ENCODE measurements at regions not wholly inside any gene's neighbourhood (a gene's known extent, or its start where the extent isn't known, plus 50 kb on each side); places are given as distances from the start of the nearest gene placed in this dataset.
"Not testable (repeated sequence)": the region's sequence is repeated elsewhere in the genome, so short reads cannot be mapped to it uniquely, and the experiment has no call there.

- DNase-seq: no peak
These were observed 214.9 kb upstream of the MON1B start for GRCh38 chr16:76976101-76976500.

DNA sequence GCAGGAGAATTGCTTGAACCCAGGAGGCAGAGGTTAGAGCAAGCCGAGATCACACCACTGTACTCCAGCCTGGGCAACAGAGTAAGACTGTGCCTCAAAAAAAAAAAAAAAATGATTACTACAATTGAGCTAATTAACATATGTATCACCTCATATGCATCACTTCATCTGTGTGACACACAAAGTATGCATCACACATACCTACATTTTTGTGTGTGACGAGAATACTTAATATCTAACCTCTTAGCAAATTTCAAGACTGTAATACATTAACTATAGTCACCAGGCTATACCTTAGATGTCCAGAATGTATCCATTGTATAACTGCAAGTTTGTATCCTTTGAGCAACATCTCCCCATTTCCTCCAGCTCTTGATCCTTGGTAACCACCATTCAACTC, 214.2 kb upstream of the MON1B start:
- no peak for DNase-seq

GRCh38 chr16:76984196-76984595, 206.8 kb upstream of the MON1B start:
- DNase-seq: no peak

DNA sequence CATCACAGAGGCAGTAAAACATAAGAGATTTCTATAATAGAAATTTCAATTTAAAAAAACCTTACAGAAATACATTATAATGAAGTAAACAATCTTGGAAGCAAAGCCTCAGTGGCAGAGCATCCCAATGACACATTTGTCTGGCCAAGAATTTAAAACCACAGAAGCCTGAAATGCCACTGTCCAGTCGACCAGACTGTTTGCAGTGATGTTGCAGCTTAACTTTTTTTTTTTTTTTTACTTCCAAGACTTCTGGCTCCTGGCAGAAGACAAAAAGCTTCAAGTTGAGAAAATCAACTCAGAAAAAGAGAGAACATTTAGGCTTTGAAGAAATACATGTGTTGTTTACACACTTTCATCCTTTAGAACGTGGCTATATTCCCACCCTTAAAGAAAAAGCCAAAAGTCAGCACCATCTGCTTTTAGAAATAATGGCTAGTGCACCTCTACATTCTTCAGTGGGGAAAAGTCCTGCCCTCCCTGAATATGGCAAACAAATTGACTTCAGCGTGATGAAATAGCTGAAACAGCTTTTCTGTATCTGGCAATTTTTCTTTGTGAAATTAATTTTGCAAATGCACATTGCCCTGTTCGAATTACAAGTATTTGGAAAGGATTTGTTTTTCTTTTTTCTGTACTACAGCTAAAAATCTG, 205.5 kb upstream of the MON1B start:
- DNase-seq: peak in 2 of 3 donors; percentile 30 to 52

DNA sequence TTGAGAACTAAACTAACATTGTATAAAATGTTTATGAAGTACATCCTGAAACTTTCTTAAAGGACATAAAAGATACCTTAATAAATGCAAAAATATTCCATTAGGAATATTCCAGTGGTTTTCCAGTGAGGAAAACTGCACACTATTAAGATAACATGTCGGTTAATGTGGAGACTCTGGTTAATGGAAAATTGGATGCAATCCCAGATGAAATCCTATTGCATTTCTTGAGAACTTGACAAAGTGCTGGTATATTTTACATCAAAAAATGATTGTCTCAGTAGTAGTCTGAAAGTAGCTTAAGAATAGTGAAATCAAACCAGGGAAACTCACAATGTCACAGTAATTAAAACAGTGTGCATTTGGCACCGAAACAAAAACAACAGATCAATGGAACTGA, 202.5 kb upstream of the MON1B start:
- peak; percentile 3 to 37 (median 15) for DNase-seq

- DNase-seq: no peak
These were observed 188.3 kb upstream of the MON1B start for GRCh38 chr16:77002644-77003043.

DNA sequence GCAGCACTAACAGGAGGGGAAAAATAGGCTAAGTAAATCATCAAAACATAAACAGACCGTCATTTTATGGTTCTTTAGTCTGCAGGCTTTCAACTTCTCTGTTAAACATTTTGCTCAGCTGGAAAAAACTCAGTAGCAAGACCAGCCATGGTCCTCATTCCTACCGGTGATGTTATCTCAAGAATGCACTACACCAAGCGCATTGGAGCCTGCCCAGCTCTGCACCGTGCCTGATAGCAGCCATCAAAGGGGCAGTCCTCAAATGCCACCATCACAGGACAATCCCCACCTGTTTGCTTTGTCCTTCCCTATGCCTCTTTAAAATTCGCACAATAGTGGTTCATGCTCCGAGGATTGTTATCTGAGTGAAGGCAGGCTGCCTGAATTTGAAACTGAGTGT, 181.5 kb upstream of the MON1B start:
- DNase-seq: no peak

GRCh38 chr16:77014441-77014840, 176.5 kb upstream of the MON1B start:
- no peak for DNase-seq

- DNase-seq: no peak
These were observed 160.4 kb upstream of the MON1B start for GRCh38 chr16:77030600-77030999.

DNA sequence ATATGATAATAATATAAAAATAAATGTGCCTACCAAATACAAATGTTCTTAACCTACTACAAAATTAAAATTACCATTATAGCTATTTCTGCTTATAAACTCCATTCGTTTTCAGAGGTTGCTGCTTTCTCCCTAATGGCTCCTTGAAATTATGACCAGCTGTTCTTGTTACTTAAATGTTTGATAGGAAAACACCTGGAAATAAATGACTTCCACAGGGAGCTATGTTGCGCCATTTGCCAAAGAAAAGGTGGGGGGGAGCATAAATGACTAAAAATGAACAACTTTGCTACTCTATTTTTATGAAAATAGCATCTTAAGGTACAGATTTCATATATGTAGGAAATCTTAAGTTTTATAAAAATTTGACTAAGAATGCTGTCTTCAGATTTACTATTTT, 157.5 kb upstream of the MON1B start:
- DNase-seq: peak in 2 of 3 donors; percentile 23 to 28

GRCh38 chr16:77035361-77035760, 155.6 kb upstream of the MON1B start:
- DNase-seq: no peak

DNA sequence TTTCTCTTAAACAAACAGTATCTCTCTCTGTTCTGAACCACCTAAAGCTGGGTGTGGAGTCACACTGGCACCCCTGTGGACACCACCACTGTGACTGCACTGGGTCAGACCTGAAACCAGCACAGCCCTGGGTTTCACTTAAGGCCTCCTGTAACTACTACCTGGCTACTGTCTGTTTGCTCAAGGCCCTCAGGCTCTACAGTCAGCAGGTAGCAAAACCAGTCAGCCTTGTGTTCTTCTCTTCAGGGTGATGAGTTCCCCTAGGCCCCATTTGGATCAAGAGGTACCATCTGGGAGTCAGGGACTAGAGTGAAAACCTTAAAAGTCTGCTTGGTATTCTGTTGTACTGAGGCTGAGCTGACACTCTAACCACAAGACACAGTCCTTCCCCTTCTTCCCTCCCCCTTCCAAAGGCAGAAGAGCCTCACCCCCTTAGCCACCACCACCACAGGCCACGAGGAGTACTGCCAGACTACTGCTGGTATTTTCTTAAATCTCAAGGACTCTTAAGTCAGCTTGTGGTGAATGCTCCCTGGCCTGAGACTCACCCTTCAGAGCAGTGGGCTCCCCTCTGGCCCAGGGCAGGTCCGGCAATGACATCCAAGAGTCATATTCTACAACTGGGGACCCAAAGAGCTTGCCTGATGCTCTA, 153.2 kb upstream of the MON1B start:
- DNase-seq: no peak

- no peak for DNase-seq
These were observed 149.5 kb upstream of the MON1B start for GRCh38 chr16:77041468-77041867.

DNA sequence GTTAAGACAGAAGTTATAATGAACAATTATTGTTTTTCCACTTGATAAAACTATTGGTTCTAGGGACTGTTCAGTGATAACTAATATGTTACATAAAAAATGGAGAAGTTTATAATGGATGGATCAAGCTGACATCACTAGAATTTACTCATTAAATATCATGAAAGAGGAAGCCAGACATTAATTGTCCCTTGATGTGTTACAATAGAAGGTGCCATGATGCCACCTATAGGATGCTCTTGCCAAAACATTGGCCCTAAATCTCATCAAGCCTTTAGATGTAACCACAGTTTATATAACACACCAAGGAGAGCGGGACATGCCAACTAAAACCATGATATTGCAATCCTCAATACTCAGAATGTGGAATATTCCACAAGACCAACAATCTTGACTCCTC, 147.9 kb upstream of the MON1B start:
- no peak for DNase-seq

GRCh38 chr16:77046206-77046605, 144.8 kb upstream of the MON1B start:
- no peak for DNase-seq

DNA sequence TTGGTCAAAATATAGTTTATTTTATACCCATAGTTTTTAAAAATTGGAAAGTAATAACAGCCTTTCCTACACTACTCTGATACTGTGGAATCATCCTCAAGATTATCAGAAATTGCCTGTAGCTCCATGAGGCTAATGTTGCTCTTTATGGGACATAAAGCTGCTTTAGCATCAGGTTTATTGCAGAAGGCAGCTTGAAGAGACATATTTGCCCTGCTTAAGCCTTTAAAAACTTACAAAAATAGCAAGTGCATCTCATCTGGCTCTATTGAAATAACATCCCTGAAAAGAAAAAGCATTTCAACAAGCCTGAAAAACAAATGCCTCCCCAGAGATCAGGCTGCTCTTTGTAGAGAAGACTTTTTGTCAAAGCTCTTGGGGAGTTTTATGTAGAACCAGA, 142.9 kb upstream of the MON1B start:
- no peak for DNase-seq

DNA sequence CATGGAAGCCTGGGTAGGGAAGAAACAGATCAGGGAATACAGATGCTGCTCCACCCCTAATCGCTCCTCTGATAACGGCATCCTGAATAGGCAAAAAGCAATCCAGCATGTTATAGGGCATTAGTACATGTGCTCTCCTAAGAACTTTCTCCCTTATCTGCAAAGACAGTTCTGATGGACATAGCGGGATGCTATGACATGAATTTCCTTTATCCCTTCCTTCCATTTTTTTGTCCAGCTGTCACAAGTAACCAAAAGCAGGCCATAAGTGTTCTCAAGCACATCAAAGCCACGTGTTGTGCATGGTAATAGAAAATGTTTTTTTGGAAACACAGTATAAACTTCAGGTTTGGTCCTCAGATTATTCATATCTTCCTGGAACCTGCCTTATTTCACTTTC, 141.4 kb upstream of the MON1B start:
- no peak for DNase-seq

DNA sequence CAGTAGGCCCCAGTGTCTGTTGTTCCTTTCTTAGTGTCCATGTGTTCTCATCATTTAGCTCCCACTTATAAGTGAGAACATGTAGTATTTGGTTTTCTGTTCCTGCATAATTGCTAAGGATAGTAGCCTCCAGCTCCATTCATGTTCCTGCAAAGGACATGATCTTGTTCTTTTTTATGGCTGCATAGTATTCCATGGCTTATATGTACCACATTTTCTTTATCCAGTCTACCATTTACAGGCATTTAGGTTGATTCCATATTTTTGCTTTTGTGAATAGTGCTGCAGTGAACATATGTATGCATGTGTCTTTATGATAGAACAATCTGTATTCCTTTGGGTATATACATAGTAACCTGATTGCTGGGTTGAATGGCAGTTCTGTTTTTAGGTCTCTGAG, 134.4 kb upstream of the MON1B start:
- DNase-seq: not testable (repeated sequence)

- DNase-seq: no peak
These were observed 133.7 kb upstream of the MON1B start for GRCh38 chr16:77057161-77057774.

DNA sequence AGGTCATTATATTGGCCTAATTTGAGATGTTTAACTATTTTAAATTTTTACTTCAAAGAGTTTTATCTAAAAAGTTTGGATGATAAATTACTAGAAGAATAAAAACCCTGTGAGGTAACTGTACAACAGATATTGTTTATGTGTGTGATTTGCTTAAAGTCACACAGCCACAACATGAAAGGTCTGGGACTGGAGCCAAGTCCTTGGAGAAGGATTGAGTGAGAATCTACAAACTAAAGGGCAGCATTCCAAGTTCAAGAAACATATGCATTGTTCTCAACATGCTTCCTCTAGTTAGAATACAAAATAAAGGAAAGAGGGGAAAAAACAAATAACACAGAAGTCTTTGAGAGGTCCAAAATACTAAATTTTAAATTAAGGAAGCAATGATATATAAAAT, 131.5 kb upstream of the MON1B start:
- DNase-seq: peak; percentile 26 to 72 (median 46)

- DNase-seq: no peak
These were observed 130.4 kb upstream of the MON1B start for GRCh38 chr16:77060614-77061013.

- DNase-seq: peak in 2 of 3 donors; percentile 32 to 63
These were observed 127.9 kb upstream of the MON1B start for GRCh38 chr16:77062878-77063675.

- no peak for DNase-seq
These were observed 127.3 kb upstream of the MON1B start for GRCh38 chr16:77063676-77064016.

All from muscle of back (tissue), 3 donors.